Parathyroid adenoma (tissue), 2 donors: ENCODE measurements at regions not wholly inside any gene's neighbourhood (a gene's known extent, or its start where the extent isn't known, plus 50 kb on each side); places are given as distances from the start of the nearest gene placed in this dataset.

Experiments used
- H2AFZ ChIP-seq: fragments of 300-600 bp; sonication (generic); one replicate; pipeline ENCODE4 v1.7.0; 2017; ENCODE audit warnings: antibody characterized with exemption, mild to moderate bottlenecking
- H3K27ac ChIP-seq: fragments of 300-600 bp; sonication (generic); one replicate; pipeline ENCODE4 v1.7.0; 2017
- H3K27me3 ChIP-seq: fragments of 300-600 bp; sonication (generic); one replicate; pipeline ENCODE4 v1.7.0; 2017; ENCODE audit warnings: low read length; ENCODE audit not compliant: control insufficient read depth, insufficient read depth
- H3K36me3 ChIP-seq: fragments of 300-600 bp; sonication (generic); one replicate; pipeline ENCODE4 v1.7.0; 2017; ENCODE audit warnings: low read length; ENCODE audit not compliant: control insufficient read depth, insufficient read depth
- H3K4me1 ChIP-seq: fragments of 300-600 bp; sonication (generic); one replicate; pipeline ENCODE4 v1.7.0; 2017; ENCODE audit warnings: control low read depth
- H3K4me2 ChIP-seq: fragments of 300-600 bp; sonication (generic); one replicate; pipeline ENCODE4 v1.7.0; 2017; ENCODE audit warnings: low read length
- H3K4me3 ChIP-seq: fragments of 300-600 bp; sonication (generic); one replicate; pipeline ENCODE4 v1.7.0; 2017; ENCODE audit warnings: low read depth, low read length
- H3K79me2 ChIP-seq: fragments of 300-600 bp; sonication (generic); one replicate; pipeline ENCODE4 v1.7.0; 2017; ENCODE audit warnings: control low read depth
- H3K9ac ChIP-seq: fragments of 300-600 bp; sonication (generic); one replicate; pipeline ENCODE4 v1.7.0; 2017; ENCODE audit warnings: mild to moderate bottlenecking
- H3K9me3 ChIP-seq: fragments of 300-600 bp; sonication (generic); one replicate; pipeline ENCODE4 v1.7.0; 2017; ENCODE audit warnings: low read length; ENCODE audit not compliant: control insufficient read depth
- TF ChIP-seq, protein P1 (sequence below): fragments of 300-600 bp; sonication (generic); IDR thresholded peaks from one replicate; pipeline ENCODE4 v1.7.0; 2017; ENCODE audit warnings: antibody characterized with exemption, mild to moderate bottlenecking
- donor health status: primary hyperparathyroidism.

DNA sequence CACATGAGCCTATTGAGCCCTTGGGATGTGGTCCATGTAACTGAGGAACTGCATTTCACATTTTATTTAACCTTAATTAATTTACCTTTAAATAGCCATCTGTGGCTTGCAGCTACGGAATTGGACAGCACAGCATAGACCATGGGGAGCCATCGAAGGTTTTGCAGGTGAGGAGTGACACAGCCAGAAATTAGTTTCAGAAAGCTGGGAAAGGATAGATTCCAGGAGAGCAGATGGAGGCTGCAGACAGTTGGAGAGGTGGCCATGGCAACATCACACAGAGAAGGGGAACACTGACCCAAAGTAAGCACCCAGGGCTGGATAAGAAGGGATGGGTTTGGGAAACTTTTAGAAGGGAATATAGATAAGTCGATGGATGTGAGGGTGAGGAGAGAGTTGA lies 100.1 kb upstream of the SLC6A11 start:
- no peaks in the 10 kb centered on the region for H3K27me3 ChIP-seq
- no peak overlapping the region for H3K4me2 ChIP-seq
- H3K27ac ChIP-seq = no peak overlapping the region
- no peak overlapping the region for H3K4me3 ChIP-seq
- no peaks in the 10 kb centered on the region for H3K4me1 ChIP-seq
- H3K9me3 ChIP-seq = no peaks in the 10 kb centered on the region
- no peaks in the 10 kb centered on the region for H3K36me3 ChIP-seq
- no peak overlapping the region for H2AFZ ChIP-seq
- H3K79me2 ChIP-seq = no peaks in the 10 kb centered on the region
- no peak overlapping the region for H3K9ac ChIP-seq
- TF ChIP-seq, protein P1, sequence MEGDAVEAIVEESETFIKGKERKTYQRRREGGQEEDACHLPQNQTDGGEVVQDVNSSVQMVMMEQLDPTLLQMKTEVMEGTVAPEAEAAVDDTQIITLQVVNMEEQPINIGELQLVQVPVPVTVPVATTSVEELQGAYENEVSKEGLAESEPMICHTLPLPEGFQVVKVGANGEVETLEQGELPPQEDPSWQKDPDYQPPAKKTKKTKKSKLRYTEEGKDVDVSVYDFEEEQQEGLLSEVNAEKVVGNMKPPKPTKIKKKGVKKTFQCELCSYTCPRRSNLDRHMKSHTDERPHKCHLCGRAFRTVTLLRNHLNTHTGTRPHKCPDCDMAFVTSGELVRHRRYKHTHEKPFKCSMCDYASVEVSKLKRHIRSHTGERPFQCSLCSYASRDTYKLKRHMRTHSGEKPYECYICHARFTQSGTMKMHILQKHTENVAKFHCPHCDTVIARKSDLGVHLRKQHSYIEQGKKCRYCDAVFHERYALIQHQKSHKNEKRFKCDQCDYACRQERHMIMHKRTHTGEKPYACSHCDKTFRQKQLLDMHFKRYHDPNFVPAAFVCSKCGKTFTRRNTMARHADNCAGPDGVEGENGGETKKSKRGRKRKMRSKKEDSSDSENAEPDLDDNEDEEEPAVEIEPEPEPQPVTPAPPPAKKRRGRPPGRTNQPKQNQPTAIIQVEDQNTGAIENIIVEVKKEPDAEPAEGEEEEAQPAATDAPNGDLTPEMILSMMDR = no peak

DNA sequence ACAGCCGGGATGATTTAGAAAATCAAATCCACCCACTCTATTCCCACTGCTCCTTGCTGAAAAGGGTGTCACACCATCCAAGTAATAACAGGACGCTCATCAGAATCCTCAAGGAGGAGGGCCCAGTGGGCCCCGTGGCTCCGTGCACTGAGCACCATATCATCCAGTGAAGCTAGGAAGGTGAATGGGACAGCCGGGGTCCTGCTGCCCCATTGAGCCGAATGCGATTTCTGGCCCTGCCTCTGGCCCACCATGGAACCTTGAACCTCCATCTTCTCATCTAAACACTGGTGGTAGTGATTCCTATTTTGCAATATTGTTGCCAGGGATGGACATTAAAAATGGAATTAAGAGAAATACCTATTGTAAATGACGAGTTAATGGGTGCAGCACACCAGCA lies 99.1 kb upstream of the SLC6A11 start:
- Histone ChIP-seq H3K27me3 (no peaks in the 10 kb centered on the region), H3K27ac (no peak overlapping the region), H3K4me1 (no peaks in the 10 kb centered on the region), H3K9ac (no peak overlapping the region), H2AFZ (no peak overlapping the region), H3K9me3 (no peaks in the 10 kb centered on the region), H3K79me2 (no peaks in the 10 kb centered on the region), H3K4me2 (no peak overlapping the region), H3K36me3 (no peaks in the 10 kb centered on the region), H3K4me3 (no peak overlapping the region)
- TF ChIP-seq, protein P1 = no peak

DNA sequence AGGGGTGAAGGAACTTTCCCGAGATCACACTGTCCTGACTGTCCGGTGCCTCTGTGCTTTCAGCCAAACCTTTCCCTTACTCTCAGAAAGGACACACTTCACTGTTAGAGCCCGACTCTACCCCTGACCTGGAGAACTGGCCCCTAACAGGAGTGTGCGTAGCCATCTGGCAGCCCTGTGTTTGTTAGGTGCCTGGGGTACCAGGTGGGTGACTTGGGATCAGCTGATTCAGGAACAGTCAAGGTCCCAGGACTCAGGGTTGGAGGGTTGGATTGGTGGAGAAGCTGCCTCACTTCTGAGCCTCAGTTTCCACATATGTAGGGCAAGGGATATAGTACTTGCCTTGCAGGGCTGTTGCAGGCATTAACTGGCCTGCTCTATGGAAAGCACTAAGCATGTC lies 98.3 kb upstream of the SLC6A11 start:
- Histone ChIP-seq H2AFZ (no peak overlapping the region), H3K79me2 (no peaks in the 10 kb centered on the region), H3K27me3 (no peaks in the 10 kb centered on the region), H3K4me3 (no peak overlapping the region), H3K36me3 (no peaks in the 10 kb centered on the region), H3K9me3 (no peaks in the 10 kb centered on the region), H3K4me2 (no peak overlapping the region), H3K27ac (no peak overlapping the region), H3K4me1 (no peaks in the 10 kb centered on the region), H3K9ac (no peak overlapping the region)
- TF ChIP-seq, protein P1 = no peak

DNA sequence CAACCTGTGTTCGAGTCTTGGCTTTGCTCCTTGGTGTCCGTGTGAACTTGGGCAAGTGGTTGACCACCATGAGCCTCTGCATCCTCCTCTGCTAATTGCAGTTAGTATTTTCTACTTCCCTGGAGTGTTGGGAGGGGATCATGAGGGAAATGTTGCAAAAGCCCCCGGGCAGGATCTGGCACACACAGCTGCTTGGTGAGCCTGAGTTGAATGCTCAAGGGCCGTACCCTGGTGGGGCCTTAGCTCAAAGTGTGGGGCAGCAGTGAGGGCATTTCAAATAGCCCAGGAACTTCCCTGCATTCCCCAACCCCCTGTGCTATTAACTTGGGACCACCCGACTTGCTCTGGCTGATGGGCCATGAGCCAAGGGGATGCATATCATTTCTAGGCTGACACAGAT lies 94.9 kb upstream of the SLC6A11 start:
- Histone ChIP-seq H3K27ac (no peak overlapping the region), H3K4me1 (no peaks in the 10 kb centered on the region), H3K79me2 (no peaks in the 10 kb centered on the region), H3K4me3 (no peak overlapping the region), H3K4me2 (no peak overlapping the region), H3K27me3 (no peaks in the 10 kb centered on the region), H3K9me3 (no peaks in the 10 kb centered on the region), H3K36me3 (no peaks in the 10 kb centered on the region), H3K9ac (no peak overlapping the region), H2AFZ (no peak overlapping the region)
- TF ChIP-seq, protein P1 = no peak

DNA sequence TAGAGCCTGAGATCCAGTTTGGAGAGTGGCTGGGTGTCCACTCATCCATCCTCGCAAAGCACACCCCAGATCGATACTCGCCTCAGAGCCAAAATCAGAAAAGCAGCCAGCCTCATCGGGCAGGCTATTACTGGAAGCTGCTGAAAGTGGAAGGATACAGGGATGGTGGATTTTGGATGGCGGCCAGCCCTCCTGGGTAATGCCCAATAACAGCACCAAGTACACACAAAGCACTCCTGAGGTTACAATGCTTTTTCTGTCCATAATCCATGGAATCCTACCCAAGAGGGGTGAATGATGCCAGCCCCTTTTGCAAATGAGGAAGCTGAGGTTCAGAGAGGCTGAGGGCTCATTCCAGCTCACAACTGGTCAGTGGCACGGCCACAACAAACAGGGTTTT lies 93.1 kb upstream of the SLC6A11 start:
- no peak overlapping the region for H2AFZ ChIP-seq
- no peaks in the 10 kb centered on the region for H3K27me3 ChIP-seq
- H3K4me3 ChIP-seq = no peak overlapping the region
- no peaks in the 10 kb centered on the region for H3K36me3 ChIP-seq
- TF ChIP-seq, protein P1 = no peak
- H3K9ac ChIP-seq = no peak overlapping the region
- H3K9me3 ChIP-seq = no peaks in the 10 kb centered on the region
- H3K79me2 ChIP-seq = no peaks in the 10 kb centered on the region
- H3K27ac ChIP-seq = no peak overlapping the region
- no peaks in the 10 kb centered on the region for H3K4me1 ChIP-seq
- no peak overlapping the region for H3K4me2 ChIP-seq
